ENCODE measurements at regions not wholly inside any gene's neighbourhood (a gene's known extent, or its start where the extent isn't known, plus 50 kb on each side); places are given as distances from the start of the nearest gene placed in this dataset.
A peak's percentile ranks its signal among the peaks of the same experiment; 100 is the strongest.

DNA sequence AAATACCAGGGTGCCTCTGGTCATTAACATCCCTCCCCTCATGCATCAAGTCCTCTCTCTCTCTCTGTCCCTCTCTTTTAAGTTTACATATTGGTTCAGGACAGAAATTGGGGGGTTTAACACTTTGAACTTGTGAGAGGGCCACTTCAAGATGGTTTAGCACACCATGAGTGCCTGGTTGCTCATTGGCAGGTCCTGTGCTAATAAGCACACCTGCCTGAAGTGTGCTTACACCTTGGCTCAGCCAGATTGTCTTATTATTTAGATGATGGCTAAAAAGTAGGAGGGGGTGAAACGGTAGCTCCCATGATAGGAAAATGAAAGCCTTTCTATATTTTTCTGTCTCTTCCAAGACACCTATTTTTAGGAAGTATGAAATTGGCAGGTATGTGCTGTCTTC lies 205.8 kb downstream of the ARL6IP6 start:
- Histone ChIP-seq H3K36me3 (ENCODE audit: control insufficient read depth in 1 of 2, insufficient read depth in 2 of 2, low read length in 2 of 2) (no peaks in the 10 kb centered on the region), H3K4me2 (ENCODE audit: low read length) (no peak overlapping the region), H3K4me1 (ENCODE audit: control insufficient read depth in 1 of 2, insufficient read depth in 2 of 2, low read length in 2 of 2) (peaks cover 0 to 12% of the 10 kb centered on the region in 2 experiments; a peak in 1 of 4 replicates), H2AFZ (ENCODE audit: low read depth, low read length, poor library complexity, severe bottlenecking) (no peak overlapping the region), H3K27me3 (ENCODE audit: insufficient read depth, low read length) (no peaks in the 10 kb centered on the region; the same call in 1 of the 2 replicates), H3K79me2 (ENCODE audit: insufficient read depth, low read length) (no peaks in the 10 kb centered on the region), H3K9ac (ENCODE audit: low read length) (no peak overlapping the region), H4K20me1 (ENCODE audit: insufficient read depth) (no peaks in the 10 kb centered on the region), H3K9me2 (ENCODE audit: insufficient read depth) (no peaks in the 10 kb centered on the region), H3K27ac (ENCODE audit: low read depth, low read length) (no peak overlapping the region), H3K9me3 (ENCODE audit: control insufficient read depth in 1 of 2, insufficient read depth in 1 of 2, low read depth in 1 of 2, low read length in 2 of 2) (no peaks in the 10 kb centered on the region), H3K4me3 (replicated peaks in 1 of 2; ENCODE audit: low read depth in 1 of 2, low read length in 2 of 2) (no peak overlapping the region)
- DNase-seq (ENCODE audit: low read depth, low spot score) (no peak), ATAC-seq (no peak)
- ChIA-PET POLR2A (no interaction called here), CTCF (no interaction called here), RAD21 (ENCODE audit: low non-redundant PET in 1 of 2, low total read pairs in 2 of 2, uncharacterized antibody in 2 of 2, unreplicated experiment in 2 of 2) (no interaction called here)
- no peak for TF ChIP-seq SRF (IDR thresholded peaks at IDR 0.05; ENCODE audit: low read depth)
- TF ChIP-seq EZH2phosphoT487 (IDR thresholded peaks at IDR 0.05; ENCODE audit: borderline replicate concordance): no peak
- no peak for TF ChIP-seq CBX3 (IDR thresholded peaks at IDR 0.05; ENCODE audit: low read depth)
- TF ChIP-seq YY1 (IDR thresholded peaks at IDR 0.05; ENCODE audit: extremely low read depth, insufficient replicate concordance, low read depth, low read length): no peak
- BruUV-seq (replicated peaks): no TSS peak
- intact Hi-C loops (cut with micrococcal nuclease): no loop called here

DNA sequence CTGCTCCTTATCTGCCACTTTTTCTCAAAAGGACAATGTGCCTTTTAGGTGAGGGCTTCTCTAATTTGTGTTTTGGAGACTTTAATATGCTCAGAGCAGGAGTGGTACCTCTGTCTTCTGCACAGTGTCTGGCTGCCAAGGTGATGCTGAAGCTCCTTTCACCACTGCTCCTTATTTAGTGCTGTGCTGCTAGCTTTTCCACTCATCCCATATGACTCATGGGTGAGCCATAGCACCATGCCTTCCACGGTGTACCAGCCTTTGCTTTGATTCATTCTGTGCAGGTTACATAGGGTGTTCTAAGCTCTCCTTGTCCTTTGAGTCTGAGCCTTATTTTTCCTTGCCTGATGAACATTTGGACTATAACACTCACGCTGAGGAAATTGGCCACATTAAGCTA lies 202.4 kb downstream of the ARL6IP6 start:
- Histone ChIP-seq H3K79me2 (ENCODE audit: insufficient read depth, low read length) (no peaks in the 10 kb centered on the region), H3K36me3 (ENCODE audit: control insufficient read depth in 1 of 2, insufficient read depth in 2 of 2, low read length in 2 of 2) (no peaks in the 10 kb centered on the region), H3K9me2 (ENCODE audit: insufficient read depth) (no peaks in the 10 kb centered on the region), H4K20me1 (ENCODE audit: insufficient read depth) (no peaks in the 10 kb centered on the region), H3K4me2 (ENCODE audit: low read length) (no peak overlapping the region), H3K27ac (ENCODE audit: low read depth, low read length) (no peak overlapping the region), H2AFZ (ENCODE audit: low read depth, low read length, poor library complexity, severe bottlenecking) (no peak overlapping the region), H3K4me1 (ENCODE audit: control insufficient read depth in 1 of 2, insufficient read depth in 2 of 2, low read length in 2 of 2) (peaks cover 0 to 9% of the 10 kb centered on the region in 2 experiments; a peak in 1 of 4 replicates), H3K4me3 (replicated peaks in 1 of 2; ENCODE audit: low read depth in 1 of 2, low read length in 2 of 2) (no peak overlapping the region), H3K9ac (ENCODE audit: low read length) (no peak overlapping the region), H3K9me3 (ENCODE audit: control insufficient read depth in 1 of 2, insufficient read depth in 1 of 2, low read depth in 1 of 2, low read length in 2 of 2) (no peaks in the 10 kb centered on the region), H3K27me3 (ENCODE audit: insufficient read depth, low read length) (no peaks in the 10 kb centered on the region; the same call in 1 of the 2 replicates)
- DNase-seq (ENCODE audit: low read depth, low spot score) (peak; percentile 16), ATAC-seq (peak; percentile 64)
- intact Hi-C loops (cut with micrococcal nuclease): no loop called here
- CTCF ChIA-PET: no interaction called here
- no TSS peak for BruUV-seq (replicated peaks)
- POLR2A ChIA-PET: no interaction called here
- RAD21 ChIA-PET (ENCODE audit: low non-redundant PET in 1 of 2, low total read pairs in 2 of 2, uncharacterized antibody in 2 of 2, unreplicated experiment in 2 of 2): no interaction called here
- TF ChIP-seq, protein P1, sequence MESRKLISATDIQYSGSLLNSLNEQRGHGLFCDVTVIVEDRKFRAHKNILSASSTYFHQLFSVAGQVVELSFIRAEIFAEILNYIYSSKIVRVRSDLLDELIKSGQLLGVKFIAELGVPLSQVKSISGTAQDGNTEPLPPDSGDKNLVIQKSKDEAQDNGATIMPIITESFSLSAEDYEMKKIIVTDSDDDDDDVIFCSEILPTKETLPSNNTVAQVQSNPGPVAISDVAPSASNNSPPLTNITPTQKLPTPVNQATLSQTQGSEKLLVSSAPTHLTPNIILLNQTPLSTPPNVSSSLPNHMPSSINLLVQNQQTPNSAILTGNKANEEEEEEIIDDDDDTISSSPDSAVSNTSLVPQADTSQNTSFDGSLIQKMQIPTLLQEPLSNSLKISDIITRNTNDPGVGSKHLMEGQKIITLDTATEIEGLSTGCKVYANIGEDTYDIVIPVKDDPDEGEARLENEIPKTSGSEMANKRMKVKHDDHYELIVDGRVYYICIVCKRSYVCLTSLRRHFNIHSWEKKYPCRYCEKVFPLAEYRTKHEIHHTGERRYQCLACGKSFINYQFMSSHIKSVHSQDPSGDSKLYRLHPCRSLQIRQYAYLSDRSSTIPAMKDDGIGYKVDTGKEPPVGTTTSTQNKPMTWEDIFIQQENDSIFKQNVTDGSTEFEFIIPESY (IDR thresholded peaks at IDR 0.05; ENCODE audit: extremely low read depth, insufficient replicate concordance, low read length): no peak
- TF ChIP-seq JUND (IDR thresholded peaks at IDR 0.05): 0 out of 2 replicates have a peak, but pooled peaks have one; percentile 7
- TF ChIP-seq ELF1 (IDR thresholded peaks at IDR 0.05; ENCODE audit: borderline replicate concordance, low read depth): no peak
- peak; percentile 48 for TF ChIP-seq FOSL1 (IDR thresholded peaks at IDR 0.05; ENCODE audit: low read depth)
- TF ChIP-seq EZH2phosphoT487 (IDR thresholded peaks at IDR 0.05; ENCODE audit: borderline replicate concordance): no peak

Data from HCT116 (cell line).